ENCODE measurements at regions not wholly inside any gene's neighbourhood (a gene's known extent, or its start where the extent isn't known, plus 50 kb on each side); places are given as distances from the start of the nearest gene placed in this dataset.
"Not testable (repeated sequence)": the region's sequence is repeated elsewhere in the genome, so short reads cannot be mapped to it uniquely, and the experiment has no call there.

DNA sequence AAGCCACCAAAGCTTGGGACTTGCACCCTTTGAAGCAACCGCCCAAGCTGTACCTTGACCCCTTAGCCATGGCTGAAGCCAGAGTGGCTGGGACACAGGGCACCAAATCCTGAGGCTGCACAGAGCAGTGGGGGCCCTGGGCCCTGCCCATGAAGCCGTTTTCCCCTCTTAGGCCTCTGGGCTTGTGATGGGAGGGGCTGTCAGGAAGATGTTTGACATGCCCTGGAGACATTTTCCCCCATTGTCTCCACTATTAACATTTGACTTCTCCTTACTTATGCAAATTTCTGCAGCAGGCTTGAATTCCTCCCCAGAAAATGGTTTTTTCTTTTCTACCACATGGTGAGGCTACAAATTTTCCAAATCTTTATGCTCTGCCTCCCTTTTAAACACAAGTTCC, 522.2 kb downstream of the EDEM1 start:
- no peak for DNase-seq

DNA sequence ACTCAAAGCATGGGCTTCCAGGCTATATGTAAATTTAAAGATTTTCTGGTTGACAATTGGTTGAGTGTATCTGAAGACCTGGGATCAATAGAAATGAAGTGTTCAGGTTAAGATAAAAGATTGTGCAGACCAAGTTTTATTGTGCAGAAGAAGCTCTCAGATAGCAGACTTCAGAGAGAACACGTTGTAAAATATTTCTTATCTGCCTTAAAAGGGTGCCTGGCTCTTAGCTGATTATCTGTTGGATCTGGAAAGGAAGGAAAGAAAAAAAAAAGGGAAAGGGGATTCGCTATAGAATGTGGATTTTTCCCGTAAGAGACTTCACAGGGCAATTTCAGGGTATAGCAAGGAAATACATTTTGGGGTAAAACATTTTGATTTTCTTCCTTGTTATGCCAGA, 523.2 kb downstream of the EDEM1 start:
- DNase-seq = no peak

DNA sequence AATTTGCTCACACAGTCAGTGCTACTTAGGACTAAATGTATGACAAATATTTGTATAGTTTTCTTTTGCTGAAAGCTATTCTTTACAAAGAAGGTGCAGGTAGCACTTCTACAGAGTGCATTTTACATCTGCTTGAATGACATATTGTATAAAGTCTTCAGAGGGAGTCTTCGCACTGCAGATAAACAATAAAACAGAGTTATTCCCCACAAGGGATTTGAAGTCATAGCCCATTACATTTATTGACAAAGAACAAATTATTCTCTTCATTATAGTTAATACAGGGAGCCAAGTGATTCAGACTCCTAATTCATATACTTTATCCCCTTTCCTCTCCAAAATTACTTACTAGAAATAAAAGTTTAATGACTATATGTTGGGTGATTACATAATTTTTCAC, 529.7 kb downstream of the EDEM1 start:
- no peak for DNase-seq

DNA sequence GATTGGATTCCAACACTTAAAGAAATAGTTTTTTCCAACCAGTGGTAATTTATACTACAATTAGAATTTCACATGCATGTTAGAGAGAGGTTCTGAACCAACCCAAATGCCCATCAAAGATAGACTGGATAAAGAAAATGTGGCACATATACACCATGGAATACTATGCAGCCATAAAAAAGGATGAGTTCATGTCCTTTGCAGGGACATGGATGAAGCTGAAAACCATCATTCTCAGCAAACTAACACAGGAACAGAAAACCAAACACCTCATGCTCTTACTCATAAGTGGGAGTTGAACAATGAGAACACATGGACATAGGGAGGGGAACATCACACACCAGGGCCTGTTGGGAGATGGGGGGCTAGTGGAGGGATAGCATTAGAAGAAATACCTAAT, 532.2 kb downstream of the EDEM1 start:
- DNase-seq = not testable (repeated sequence)

DNA sequence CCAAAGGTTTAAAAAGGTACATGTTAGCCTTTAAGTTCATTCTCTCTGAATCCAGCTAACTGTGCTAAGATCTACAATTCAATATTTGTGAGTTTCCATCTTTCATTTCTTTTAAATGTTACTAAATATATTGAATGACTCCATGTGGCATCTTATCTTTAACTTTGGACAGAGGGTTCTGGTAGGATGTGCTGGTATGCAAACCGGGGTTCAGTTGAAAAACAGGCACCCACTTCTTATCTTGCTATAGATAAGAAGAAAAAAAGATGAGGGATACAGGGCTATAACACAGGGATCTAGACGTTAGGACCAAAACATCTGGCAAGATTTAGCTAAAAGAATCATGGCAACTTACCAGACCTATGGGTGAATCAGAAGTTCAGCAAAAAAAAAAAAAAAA, 538.3 kb downstream of the EDEM1 start:
- no peak for DNase-seq

DNA sequence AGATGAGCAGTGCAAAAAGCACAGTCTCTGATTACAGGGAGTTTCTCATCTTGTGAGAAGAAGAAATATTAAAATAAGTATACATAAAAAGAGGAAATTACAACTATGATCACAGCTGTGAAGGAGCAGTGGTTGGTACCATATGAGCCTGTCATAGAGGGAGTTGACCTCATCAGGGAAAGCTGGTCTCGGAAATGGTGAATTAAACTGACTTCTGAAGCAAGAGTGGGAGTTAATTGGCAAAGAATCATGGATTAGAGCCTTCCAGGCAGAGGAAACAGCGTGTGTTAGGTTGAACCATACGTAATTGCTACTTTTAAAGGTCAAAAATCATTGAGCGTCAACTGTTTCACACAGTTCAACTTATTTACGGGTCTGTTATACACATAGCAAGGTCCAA, 539.1 kb downstream of the EDEM1 start:
- no peak for DNase-seq

DNA sequence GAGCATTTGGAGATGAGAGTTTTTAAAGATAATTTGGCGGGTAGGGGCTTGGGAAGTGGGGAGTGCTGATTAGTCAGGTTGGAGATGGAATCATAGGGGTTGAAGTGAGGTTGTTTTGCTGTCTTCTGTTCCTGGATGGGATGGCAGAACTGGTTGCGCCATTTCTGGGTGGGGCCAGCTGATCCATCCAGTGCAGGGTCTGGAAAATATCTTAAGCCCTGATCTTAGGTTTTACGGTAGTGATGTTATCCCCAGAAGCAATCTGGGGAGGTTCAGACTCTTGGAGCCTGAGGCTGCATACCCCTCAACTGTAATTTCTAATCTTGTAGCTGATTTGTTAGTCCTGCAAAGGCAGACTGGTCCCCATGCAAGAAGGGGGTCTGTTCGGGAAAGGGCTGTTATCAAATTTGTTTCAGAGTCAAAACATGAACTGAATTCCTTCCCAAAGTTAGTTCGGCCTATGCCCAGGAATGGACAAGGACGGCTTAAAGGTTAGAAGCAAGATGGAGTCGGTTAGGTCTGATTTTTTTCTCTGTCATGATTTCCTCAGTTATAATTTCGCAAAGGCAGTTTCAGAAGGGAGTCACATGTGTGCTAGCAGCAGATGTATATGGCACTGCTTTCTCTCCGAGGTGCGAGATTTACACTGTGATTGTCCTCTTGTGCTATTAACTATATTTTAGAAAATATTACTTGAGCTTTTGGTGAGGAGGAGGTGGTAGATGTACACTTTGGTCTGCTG, 540.4 kb downstream of the EDEM1 start:
- no peak for DNase-seq

DNA sequence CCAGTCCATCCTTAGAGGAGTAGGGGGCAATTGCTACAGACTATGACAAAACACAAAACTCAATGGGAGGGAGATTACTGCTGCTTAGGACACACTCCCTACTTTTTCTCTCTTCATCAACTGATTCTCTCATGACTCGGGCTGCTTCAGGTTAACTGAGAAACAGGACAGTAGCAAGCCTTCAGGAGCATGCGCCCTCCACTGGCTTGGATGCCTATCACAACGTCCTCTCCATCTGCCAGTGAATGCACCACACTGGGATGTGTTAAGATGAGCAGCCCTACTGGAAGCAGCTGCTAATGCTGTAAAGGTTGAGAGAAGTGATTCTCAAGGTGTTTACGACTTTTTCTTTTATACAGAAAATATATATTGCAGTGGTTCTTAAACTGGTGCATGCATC, 542.3 kb downstream of the EDEM1 start:
- DNase-seq = no peak

DNA sequence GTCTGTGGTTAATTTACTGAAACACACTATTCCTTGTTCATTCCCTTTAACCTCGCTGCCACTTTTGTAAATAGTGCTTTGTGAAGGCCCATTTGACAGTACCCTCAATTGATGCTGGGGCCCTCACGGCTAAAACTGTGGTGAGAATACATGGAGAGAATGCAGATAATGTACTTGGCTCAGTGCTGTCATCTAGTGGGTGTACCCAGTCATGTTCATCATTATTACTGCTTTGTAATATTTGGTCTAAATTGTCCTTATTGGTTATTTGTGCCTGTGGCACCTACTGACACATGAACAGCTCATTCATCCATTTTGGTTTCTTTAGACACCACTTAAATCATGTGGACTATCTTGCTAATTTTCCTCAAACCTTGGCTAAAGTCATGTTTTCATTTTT, 543.6 kb downstream of the EDEM1 start:
- DNase-seq = no peak

DNA sequence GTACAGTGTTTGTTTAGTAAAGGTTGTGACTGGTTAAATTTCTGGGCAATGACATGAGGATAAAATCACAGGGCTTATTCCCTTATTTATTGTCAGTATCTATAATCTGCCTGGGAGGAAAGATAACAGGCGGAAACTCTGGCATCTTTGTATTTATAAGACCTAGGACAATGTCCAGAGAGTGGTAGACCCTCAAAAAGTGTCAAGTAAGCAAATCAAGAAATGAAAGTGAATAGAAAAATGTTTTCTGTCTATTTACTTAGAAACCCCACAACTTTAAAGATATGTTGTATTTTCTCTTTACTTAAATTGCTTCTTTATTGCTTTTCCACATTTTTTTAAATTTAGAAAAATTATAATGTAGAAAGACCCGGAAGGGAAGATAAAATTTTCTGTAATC, 544.6 kb downstream of the EDEM1 start:
- no peak for DNase-seq

GRCh38 chr3:5733995-5734394, 546.5 kb downstream of the EDEM1 start:
- no peak for DNase-seq

GRCh38 chr3:5735896-5736295, 548.4 kb downstream of the EDEM1 start:
- DNase-seq = no peak

GRCh38 chr3:5739299-5739935, 551.9 kb downstream of the EDEM1 start:
- DNase-seq = no peak

DNA sequence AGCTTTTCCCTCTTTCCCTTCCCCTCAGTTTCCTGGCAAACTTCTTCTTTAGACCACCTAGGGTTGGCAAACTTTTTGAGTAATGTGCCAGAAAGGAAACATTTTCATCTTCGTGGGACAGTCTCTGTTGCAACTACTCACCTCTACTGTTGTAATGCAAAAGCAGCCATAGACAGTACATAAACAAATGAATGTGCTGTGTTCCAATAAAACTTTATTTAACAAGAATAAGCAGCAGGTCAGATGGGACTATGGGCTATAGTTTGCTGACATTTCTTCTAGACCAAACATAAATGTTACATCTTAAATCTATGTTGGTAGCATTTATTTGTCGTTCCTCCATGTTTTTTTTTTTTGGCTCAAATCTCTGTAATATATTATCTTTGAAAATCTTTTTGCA, 552.4 kb downstream of the EDEM1 start:
- DNase-seq = no peak

DNA sequence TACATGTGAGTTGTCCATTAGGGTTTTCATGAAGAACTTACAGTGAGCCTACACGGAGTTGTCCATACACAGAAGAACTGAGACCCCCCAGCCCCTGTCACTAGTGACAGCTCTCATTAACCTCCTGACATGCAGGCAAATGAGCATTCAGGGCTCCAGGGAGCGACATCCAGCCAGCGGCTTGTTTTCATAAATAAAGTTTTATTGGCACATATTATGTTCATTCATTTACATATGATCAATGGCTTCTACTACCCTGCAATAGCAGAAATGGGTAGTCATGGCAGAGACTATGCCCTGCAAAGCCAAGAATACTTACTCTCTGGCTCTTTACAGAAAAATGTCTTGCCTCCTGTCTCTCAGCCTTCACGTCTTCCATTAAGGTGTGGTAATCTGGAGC, 553.5 kb downstream of the EDEM1 start:
- DNase-seq = no peak

- no peak for DNase-seq
These were observed 562.6 kb downstream of the EDEM1 start for GRCh38 chr3:5750091-5750490.

DNA sequence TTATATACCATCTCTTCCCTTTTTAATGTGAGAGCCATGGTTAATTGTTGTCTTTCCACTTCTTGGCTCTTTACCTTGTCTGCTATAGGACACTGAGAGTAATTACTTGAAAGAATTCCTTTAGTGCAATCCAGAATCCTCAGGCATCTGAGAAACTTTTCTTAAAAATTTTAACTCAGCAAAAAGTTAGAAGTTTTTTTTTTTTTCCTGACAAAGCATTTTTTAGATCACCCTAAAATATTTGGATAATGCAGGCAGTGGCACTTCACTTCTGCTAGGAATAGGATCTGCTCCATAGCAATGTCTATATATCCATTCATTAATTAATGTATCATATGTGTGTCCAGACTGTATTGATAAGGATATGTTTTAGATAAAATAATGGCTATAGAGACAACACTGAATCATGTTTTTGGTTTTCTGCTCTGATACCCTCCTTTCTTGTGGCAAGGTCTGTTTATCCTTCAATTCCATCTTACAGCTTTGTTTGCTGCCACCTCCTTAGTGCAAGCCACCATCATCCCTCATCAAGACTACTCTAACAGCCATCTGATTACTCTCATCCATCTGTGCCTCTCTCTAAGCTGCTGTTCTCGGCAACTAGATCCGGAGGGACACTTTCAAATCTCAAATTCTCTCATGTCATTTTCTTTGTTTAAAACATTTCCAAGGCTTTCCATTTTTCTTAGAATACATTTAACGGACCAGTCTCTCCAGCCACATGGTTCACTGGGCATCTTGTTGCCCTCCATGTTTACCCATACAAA, 563.5 kb downstream of the EDEM1 start:
- DNase-seq = no peak

- no peak for DNase-seq
These were observed 567.1 kb downstream of the EDEM1 start for GRCh38 chr3:5754602-5755001.

- no peak for DNase-seq
These were observed 568.9 kb downstream of the EDEM1 start for GRCh38 chr3:5756443-5756842.

GRCh38 chr3:5757213-5757804, 569.8 kb downstream of the EDEM1 start:
- DNase-seq = no peak

- DNase-seq = no peak
These were observed 571.2 kb downstream of the EDEM1 start for GRCh38 chr3:5758699-5759098.

DNA sequence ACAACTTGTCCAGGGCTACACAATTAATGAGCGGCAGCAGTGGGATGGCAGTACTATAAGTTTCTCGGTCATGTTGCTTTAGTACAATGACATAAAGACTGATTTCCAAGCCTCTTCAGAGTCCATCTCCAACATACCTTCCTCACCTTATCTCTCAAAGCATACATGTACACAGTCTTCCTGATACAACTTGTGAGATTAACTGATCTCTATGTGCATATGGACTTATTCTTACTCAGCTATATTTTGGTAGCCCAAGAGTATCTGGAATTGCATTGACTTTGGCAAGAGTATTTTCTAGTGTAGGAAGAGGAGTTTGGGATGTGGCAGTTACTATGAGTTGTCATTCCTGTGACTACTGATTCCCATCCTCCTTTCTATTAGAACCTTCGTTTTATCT, 575.0 kb downstream of the EDEM1 start:
- DNase-seq = no peak

DNA sequence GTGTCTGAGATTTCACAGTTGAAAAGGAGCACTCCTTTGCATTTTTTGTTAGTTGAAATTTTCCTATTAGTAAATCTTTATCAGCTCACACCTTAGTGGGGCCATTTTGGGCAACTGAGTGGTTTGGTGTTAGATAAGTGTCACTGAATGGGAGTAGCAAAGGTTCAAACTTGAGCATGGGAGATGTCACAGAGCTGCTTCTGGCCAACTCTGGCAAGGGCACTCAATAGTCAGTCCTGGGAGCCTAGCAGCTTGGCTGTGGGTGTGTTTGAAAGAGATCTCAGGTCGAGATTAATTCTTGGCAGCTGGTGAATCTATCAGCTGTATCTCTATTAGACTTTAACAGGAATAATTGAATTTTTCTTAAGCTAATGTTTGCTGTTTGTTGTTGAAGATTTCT, 579.3 kb downstream of the EDEM1 start:
- no peak for DNase-seq

DNA sequence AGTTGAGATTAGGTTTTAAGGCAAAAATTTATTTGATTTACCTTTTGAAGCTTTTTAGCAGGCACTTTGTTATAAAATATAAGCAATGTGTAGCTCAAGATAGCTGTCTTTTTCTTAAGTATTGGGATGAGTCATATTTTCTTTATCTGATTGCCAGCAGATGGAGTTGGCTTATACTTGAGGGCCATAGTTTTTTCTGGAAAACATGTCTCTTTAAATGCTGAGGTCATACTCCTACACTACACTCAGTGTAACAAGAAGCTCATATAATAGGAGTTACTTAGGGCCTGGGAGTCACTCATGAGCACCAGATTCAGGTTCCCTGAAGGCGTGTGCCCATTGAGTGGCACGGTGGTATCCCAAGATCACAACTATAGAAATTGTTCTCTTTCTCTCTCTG, 579.8 kb downstream of the EDEM1 start:
- no peak for DNase-seq
